Caco-2 (cell line): ENCODE measurements at regions not wholly inside any gene's neighbourhood (a gene's known extent, or its start where the extent isn't known, plus 50 kb on each side); places are given as distances from the start of the nearest gene placed in this dataset.

Experiments used
- BruUV-seq: library from RNA; stranded (reverse); fragments of 400-500 nt; replicated peaks from 2 replicates; lab custom pipeline; 2021; lab: Mats Ljungman, UMichigan
- CTCF ChIA-PET: fragments of 300-600 bp; sonication (Branson Sonifier 250); formaldehyde crosslinking; loops from one replicate; lab custom pipeline; 2022; ENCODE audit warnings: antibody characterized with exemption; lab: Charles Lee
- POLR2A ChIA-PET: fragments of 300-600 bp; sonication (Branson Sonifier 250); formaldehyde crosslinking; loops from one replicate; lab custom pipeline; 2022; ENCODE audit warnings: antibody characterized with exemption; lab: Charles Lee
- DNase-seq, 2 experiments: peaks; one replicate each; pipeline versions ENCODE4 v3.0.0 to v3.0.0-alpha.2; 2020 to 2022
- H3K27me3 ChIP-seq: replicated peaks from 2 replicates; pipeline ENCODE4 v1.6.0; 2011; ENCODE audit warnings: low read length; ENCODE audit not compliant: control insufficient read depth, insufficient read depth
- H3K36me3 ChIP-seq: 2 replicates; pipeline ENCODE4 v1.5.1; 2011; ENCODE audit warnings: low read length; ENCODE audit not compliant: control insufficient read depth, insufficient read depth
- H3K4me1 ChIP-seq: fragments of 250-450 bp; sonication (Bioruptor Pico); 2 replicates; pipeline ENCODE4 v1.5.1; 2020; ENCODE audit warnings: mild to moderate bottlenecking
- H3K4me3 ChIP-seq: 2 replicates; pipeline ENCODE4 v1.5.1; 2011; ENCODE audit warnings: low read depth, mild to moderate bottlenecking, control low read depth, low read length
- H3K9me3 ChIP-seq: fragments of 250-450 bp; sonication (Bioruptor Pico); 2 replicates; pipeline ENCODE4 v1.5.1; 2020; ENCODE audit warnings: mild to moderate bottlenecking, moderate library complexity
- H3K27ac Mint-ChIP-seq: one replicate; pipeline ENCODE4 v1.8.0; 2022; ENCODE audit warnings: mixed read lengths; ENCODE audit not compliant: unreplicated experiment
- H3K27me3 Mint-ChIP-seq: one replicate; pipeline ENCODE4 v1.8.0; 2022; ENCODE audit warnings: mixed read lengths; ENCODE audit not compliant: insufficient read depth, unreplicated experiment
- H3K36me3 Mint-ChIP-seq: one replicate; pipeline ENCODE4 v1.8.0; 2022; ENCODE audit warnings: mild to moderate bottlenecking, mixed read lengths; ENCODE audit not compliant: insufficient read depth, unreplicated experiment
- H3K4me1 Mint-ChIP-seq: one replicate; pipeline ENCODE4 v1.8.0; 2022; ENCODE audit warnings: low read depth, mixed read lengths; ENCODE audit not compliant: unreplicated experiment
- H3K4me3 Mint-ChIP-seq: one replicate; pipeline ENCODE4 v1.8.0; 2022; ENCODE audit warnings: mild to moderate bottlenecking, moderate library complexity, mixed read lengths; ENCODE audit not compliant: unreplicated experiment
- H3K9me3 Mint-ChIP-seq: one replicate; pipeline ENCODE4 v1.8.0; 2022; ENCODE audit warnings: mixed read lengths; ENCODE audit not compliant: unreplicated experiment
- intact Hi-C: fragments of 100-400 bp; cut with micrococcal nuclease; formaldehyde crosslinking; loops from one replicate; pipeline ENCODE4 v1.10.0; 2022; ENCODE audit not compliant: unreplicated experiment
- TF ChIP-seq, protein P1 (sequence below), 2 experiments: fragments of 200-600 bp in 1 of 2; IDR thresholded peaks; 1 replicate in 1 of 2; 2 replicates in 1 of 2; pipeline versions ENCODE4 v1.5.1 to v1.8.0; 2011 to 2022; ENCODE audit warnings: antibody characterized with exemption in 1 of 2, control low read depth in 1 of 2, inconsistent platforms in 1 of 2, low read depth in 1 of 2, low read length in 1 of 2, mild to moderate bottlenecking in 1 of 2, moderate library complexity in 1 of 2; ENCODE audit not compliant: insufficient read depth in 1 of 2, severe bottlenecking in 1 of 2, unreplicated experiment in 1 of 2

DNA sequence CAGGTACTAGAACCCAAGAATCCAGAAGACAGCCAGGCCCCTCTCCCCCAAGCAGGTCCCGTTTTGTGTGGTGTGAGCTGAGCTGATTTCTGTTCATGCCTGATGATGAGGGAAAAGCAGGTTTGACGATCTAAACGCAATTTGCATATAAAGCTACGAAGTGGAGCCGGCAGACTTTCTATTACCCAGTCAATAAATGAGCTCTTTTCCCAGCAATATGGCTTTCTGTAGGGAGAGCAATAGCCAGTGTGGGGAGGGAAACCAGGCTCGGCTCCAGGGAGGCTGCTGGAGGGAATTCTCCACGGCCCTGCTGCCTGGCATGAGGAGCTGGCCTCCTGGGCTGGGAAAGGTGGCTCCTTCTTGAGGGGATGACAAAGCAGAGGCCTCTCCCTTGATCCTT is 140.7 kb upstream of the AJAP1 start:
- no TSS peak for BruUV-seq
- Mint-ChIP-seq H3K9me3 (no peaks in the 10 kb centered on the region), H3K27ac (no peak overlapping the region), H3K27me3 (peaks cover 15% of the 10 kb centered on the region), H3K4me1 (no peaks in the 10 kb centered on the region), H3K4me3 (no peak overlapping the region), H3K36me3 (no peaks in the 10 kb centered on the region)
- intact Hi-C loops: no loop called here
- Histone ChIP-seq H3K36me3 (no peaks in the 10 kb centered on the region), H3K4me1 (no peaks in the 10 kb centered on the region), H3K4me3 (no peak overlapping the region), H3K27me3 (no peaks in the 10 kb centered on the region), H3K9me3 (no peaks in the 10 kb centered on the region)
- TF ChIP-seq, protein P1, sequence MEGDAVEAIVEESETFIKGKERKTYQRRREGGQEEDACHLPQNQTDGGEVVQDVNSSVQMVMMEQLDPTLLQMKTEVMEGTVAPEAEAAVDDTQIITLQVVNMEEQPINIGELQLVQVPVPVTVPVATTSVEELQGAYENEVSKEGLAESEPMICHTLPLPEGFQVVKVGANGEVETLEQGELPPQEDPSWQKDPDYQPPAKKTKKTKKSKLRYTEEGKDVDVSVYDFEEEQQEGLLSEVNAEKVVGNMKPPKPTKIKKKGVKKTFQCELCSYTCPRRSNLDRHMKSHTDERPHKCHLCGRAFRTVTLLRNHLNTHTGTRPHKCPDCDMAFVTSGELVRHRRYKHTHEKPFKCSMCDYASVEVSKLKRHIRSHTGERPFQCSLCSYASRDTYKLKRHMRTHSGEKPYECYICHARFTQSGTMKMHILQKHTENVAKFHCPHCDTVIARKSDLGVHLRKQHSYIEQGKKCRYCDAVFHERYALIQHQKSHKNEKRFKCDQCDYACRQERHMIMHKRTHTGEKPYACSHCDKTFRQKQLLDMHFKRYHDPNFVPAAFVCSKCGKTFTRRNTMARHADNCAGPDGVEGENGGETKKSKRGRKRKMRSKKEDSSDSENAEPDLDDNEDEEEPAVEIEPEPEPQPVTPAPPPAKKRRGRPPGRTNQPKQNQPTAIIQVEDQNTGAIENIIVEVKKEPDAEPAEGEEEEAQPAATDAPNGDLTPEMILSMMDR (IDR thresholded peaks at IDR 0.05; ENCODE audit: insufficient read depth in 1 of 2, low read depth in 1 of 2, low read length in 1 of 2, severe bottlenecking in 1 of 2, unreplicated experiment in 1 of 2): no peak
- ChIA-PET CTCF (no interaction called here), POLR2A (no interaction called here)
- DNase-seq: no peak

DNA sequence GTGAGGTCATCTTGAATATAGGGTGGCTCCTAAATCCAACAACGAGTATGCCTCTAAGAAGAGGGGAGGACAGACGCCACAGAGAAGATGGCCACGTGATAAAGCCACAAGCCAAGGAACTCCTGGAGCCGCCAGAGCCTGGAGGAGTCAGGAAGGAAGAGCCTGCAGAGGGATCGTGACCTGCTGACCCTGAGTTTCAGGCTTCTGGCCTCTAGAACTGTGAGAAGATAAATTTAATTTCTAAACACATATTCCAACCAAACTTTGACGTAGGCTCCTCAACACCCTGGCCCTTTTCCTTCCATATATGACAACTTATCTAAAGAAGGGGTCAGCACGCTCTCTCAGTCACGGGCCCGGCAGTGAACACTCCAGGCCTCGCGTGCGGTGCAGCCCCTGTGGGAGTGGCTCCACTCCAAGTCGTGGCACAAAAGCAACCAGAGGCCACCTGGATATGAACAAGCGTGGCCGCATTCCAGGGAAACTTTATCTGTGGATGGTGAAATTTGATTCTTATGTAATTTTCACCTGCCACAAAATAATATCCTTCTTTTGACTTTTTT is 138.6 kb upstream of the AJAP1 start:
- BruUV-seq: no TSS peak
- CTCF ChIA-PET: no interaction called here

GRCh38 chr1:4516596-4516995 is 137.8 kb upstream of the AJAP1 start:
- no peak for DNase-seq
- ChIA-PET POLR2A (no interaction called here), CTCF (no interaction called here)
- Histone ChIP-seq H3K9me3 (no peaks in the 10 kb centered on the region), H3K4me1 (no peaks in the 10 kb centered on the region), H3K4me3 (no peak overlapping the region), H3K27me3 (no peaks in the 10 kb centered on the region), H3K36me3 (no peaks in the 10 kb centered on the region)
- Mint-ChIP-seq H3K27ac (no peak overlapping the region), H3K4me3 (no peak overlapping the region), H3K27me3 (peaks cover 13% of the 10 kb centered on the region), H3K9me3 (no peaks in the 10 kb centered on the region), H3K36me3 (no peaks in the 10 kb centered on the region), H3K4me1 (no peaks in the 10 kb centered on the region)
- BruUV-seq: no TSS peak
- intact Hi-C loops: no loop called here
- TF ChIP-seq, protein P1 (IDR thresholded peaks at IDR 0.05; ENCODE audit: insufficient read depth in 1 of 2, low read depth in 1 of 2, low read length in 1 of 2, severe bottlenecking in 1 of 2, unreplicated experiment in 1 of 2): no peak

More for the DNA sequence above, 138.6 kb upstream of the AJAP1 start:
- H3K36me3 ChIP-seq: no peaks in the 10 kb centered on the region
- Mint-ChIP-seq H3K4me1 (no peaks in the 10 kb centered on the region), H3K36me3 (no peaks in the 10 kb centered on the region), H3K9me3 (no peaks in the 10 kb centered on the region), H3K27ac (no peak overlapping the region), H3K4me3 (no peak overlapping the region), H3K27me3 (peaks cover 15% of the 10 kb centered on the region)
- no peaks in the 10 kb centered on the region for H3K27me3 ChIP-seq
- POLR2A ChIA-PET: no interaction called here
- no peaks in the 10 kb centered on the region for H3K9me3 ChIP-seq
- DNase-seq: no peak
- H3K4me1 ChIP-seq: no peaks in the 10 kb centered on the region
- intact Hi-C loops: no loop called here
- TF ChIP-seq, protein P1 (IDR thresholded peaks at IDR 0.05; ENCODE audit: insufficient read depth in 1 of 2, low read depth in 1 of 2, low read length in 1 of 2, severe bottlenecking in 1 of 2, unreplicated experiment in 1 of 2): no peak
- H3K4me3 ChIP-seq: no peak overlapping the region
